Fibroblast of lung (primary cell): ENCODE measurements at regions not wholly inside any gene's neighbourhood (a gene's known extent, or its start where the extent isn't known, plus 50 kb on each side); places are given as distances from the start of the nearest gene placed in this dataset.

Source experiments
- DNase-seq, 2 donors: peaks; one replicate each; pipeline versions ENCODE4 v3.0.0 to v3.0.0-alpha.2; 2010; ENCODE audit warnings: low read depth in 2 of 2
- H2AFZ ChIP-seq: 2 replicates; pipeline ENCODE4 v1.5.1; 2012; ENCODE audit warnings: low read length, control low read depth, inconsistent platforms
- H3K27ac ChIP-seq: 2 replicates; pipeline ENCODE4 v1.5.1; 2011; ENCODE audit warnings: low read length, control low read depth; ENCODE audit not compliant: insufficient read depth
- H3K27me3 ChIP-seq: 2 replicates; pipeline ENCODE4 v1.5.1; 2011; ENCODE audit warnings: mild to moderate bottlenecking, low read length; ENCODE audit not compliant: control insufficient read depth, insufficient read depth
- H3K36me3 ChIP-seq: 2 replicates; pipeline ENCODE4 v1.5.1; 2011; ENCODE audit warnings: low read length; ENCODE audit not compliant: control insufficient read depth, insufficient read depth
- H3K4me1 ChIP-seq: 2 replicates; pipeline ENCODE4 v1.5.1; 2011; ENCODE audit warnings: low read length; ENCODE audit not compliant: control insufficient read depth, insufficient read depth; ENCODE audit errors: extremely low read depth
- H3K4me2 ChIP-seq: 2 replicates; pipeline ENCODE4 v1.5.1; 2011; ENCODE audit warnings: low read length, control low read depth; ENCODE audit not compliant: insufficient read depth; ENCODE audit errors: extremely low read depth
- H3K4me3 ChIP-seq, 4 experiments: fragments of 200-600 bp in 1 of 4; sonication (generic) in 1 of 4; replicated peaks in 1 of 4; 2 replicates each; pipeline ENCODE4 v1.5.1; 2011 to 2016; ENCODE audit warnings: low read length in 4 of 4, low read depth in 3 of 4, mild to moderate bottlenecking in 3 of 4, control low read depth in 2 of 4, inconsistent platforms in 1 of 4, mixed read lengths in 1 of 4; ENCODE audit not compliant: insufficient read depth in 1 of 4; ENCODE audit errors: control extremely low read depth in 1 of 4
- H3K79me2 ChIP-seq: 2 replicates; pipeline ENCODE4 v1.5.1; 2012; ENCODE audit warnings: mild to moderate bottlenecking, low read length, inconsistent platforms; ENCODE audit not compliant: control insufficient read depth, insufficient read depth
- H3K9ac ChIP-seq: 2 replicates; pipeline ENCODE4 v1.5.1; 2011; ENCODE audit warnings: mild to moderate bottlenecking, low read length, control low read depth; ENCODE audit not compliant: insufficient read depth
- H3K9me3 ChIP-seq: 2 replicates; pipeline ENCODE4 v1.5.1; 2012; ENCODE audit warnings: low read depth, low read length; ENCODE audit not compliant: control insufficient read depth, insufficient read depth
- H4K20me1 ChIP-seq: 2 replicates; pipeline ENCODE4 v1.5.1; 2011; ENCODE audit warnings: low read length; ENCODE audit not compliant: control insufficient read depth, insufficient read depth; ENCODE audit errors: extremely low read depth
- EZH2 ChIP-seq: IDR thresholded peaks from 2 replicates; pipeline ENCODE4 v1.5.1; 2012; ENCODE audit warnings: low read length, control low read depth, mild to moderate bottlenecking; ENCODE audit errors: missing control alignments
- TF ChIP-seq, protein P1 (sequence below), 2 donors: IDR thresholded peaks in 1 of 2; conservative IDR thresholded peaks in 1 of 2; 1 replicate in 1 of 2; 2 replicates in 1 of 2; pipeline ENCODE4 v1.5.1; 2011 to 2012; ENCODE audit warnings: low read length in 2 of 2, control low read depth in 1 of 2, inconsistent platforms in 1 of 2, low read depth in 1 of 2, mild to moderate bottlenecking in 1 of 2

DNA sequence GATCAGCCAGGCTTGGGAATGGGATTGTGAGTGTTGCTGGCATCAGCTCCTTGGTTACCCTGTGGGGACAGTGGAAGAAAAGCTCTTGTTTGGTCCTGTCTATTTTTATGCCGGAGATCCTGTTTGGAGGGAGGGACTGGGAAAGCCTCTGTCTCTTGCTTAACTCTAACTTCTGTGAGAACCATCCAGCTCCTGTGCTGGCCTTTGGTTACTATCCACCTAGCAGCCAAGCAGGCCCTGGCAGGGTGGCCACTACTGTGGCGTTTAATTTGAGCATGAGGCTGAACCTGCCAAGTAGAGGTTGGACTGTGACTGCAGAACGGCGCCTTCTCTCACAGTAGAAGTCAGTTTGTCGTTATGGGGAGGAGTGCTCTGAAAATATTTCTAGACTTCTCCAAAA lies 193.3 kb downstream of the UTRN start:
- Histone ChIP-seq H3K9me3 (no peaks in the 10 kb centered on the region), H3K36me3 (no peaks in the 10 kb centered on the region), H3K9ac (no peak overlapping the region), H3K4me1 (no peaks in the 10 kb centered on the region), H2AFZ (no peak overlapping the region), H3K27ac (no peak overlapping the region), H3K4me3 (no peak overlapping the region), H4K20me1 (no peaks in the 10 kb centered on the region), H3K4me2 (no peak overlapping the region), H3K79me2 (no peaks in the 10 kb centered on the region), H3K27me3 (no peaks in the 10 kb centered on the region)
- no peak for TF ChIP-seq EZH2
- TF ChIP-seq, protein P1, sequence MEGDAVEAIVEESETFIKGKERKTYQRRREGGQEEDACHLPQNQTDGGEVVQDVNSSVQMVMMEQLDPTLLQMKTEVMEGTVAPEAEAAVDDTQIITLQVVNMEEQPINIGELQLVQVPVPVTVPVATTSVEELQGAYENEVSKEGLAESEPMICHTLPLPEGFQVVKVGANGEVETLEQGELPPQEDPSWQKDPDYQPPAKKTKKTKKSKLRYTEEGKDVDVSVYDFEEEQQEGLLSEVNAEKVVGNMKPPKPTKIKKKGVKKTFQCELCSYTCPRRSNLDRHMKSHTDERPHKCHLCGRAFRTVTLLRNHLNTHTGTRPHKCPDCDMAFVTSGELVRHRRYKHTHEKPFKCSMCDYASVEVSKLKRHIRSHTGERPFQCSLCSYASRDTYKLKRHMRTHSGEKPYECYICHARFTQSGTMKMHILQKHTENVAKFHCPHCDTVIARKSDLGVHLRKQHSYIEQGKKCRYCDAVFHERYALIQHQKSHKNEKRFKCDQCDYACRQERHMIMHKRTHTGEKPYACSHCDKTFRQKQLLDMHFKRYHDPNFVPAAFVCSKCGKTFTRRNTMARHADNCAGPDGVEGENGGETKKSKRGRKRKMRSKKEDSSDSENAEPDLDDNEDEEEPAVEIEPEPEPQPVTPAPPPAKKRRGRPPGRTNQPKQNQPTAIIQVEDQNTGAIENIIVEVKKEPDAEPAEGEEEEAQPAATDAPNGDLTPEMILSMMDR (conservative IDR thresholded peaks at IDR 0.05 in 1 of 2, IDR thresholded peaks at IDR 0.05 in 1 of 2; ENCODE audit: low read depth in 1 of 2, low read length in 2 of 2): no peak
- no peak for DNase-seq

DNA sequence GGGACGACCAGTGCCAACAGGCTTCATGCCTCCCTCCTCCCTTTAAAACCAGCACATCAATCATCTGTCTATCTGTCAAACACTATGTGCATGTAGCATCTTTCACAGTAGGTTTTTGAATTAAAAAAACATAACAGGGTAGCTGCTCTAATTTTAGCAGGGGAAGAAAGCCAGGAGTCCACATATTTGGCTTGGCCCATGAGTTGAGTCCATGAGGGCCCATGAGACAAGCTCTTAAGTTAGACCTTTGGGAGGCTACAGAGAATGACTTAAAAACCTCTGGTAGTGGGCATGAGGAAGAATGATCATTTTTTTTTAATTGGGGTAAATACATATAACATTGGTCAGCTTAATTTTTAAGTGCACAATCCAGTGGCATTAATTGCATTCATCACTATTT lies 194.9 kb downstream of the UTRN start:
- no peaks in the 10 kb centered on the region for H3K4me1 ChIP-seq
- no peaks in the 10 kb centered on the region for H3K36me3 ChIP-seq
- H3K79me2 ChIP-seq: no peaks in the 10 kb centered on the region
- H3K4me2 ChIP-seq: no peak overlapping the region
- no peak for TF ChIP-seq EZH2
- TF ChIP-seq, protein P1 (conservative IDR thresholded peaks at IDR 0.05 in 1 of 2, IDR thresholded peaks at IDR 0.05 in 1 of 2; ENCODE audit: low read depth in 1 of 2, low read length in 2 of 2): no peak
- no peaks in the 10 kb centered on the region for H3K9me3 ChIP-seq
- DNase-seq: no peak
- no peak overlapping the region for H3K27ac ChIP-seq
- no peaks in the 10 kb centered on the region for H4K20me1 ChIP-seq
- no peak overlapping the region for H3K4me3 ChIP-seq
- H3K27me3 ChIP-seq: no peaks in the 10 kb centered on the region
- no peak overlapping the region for H2AFZ ChIP-seq
- H3K9ac ChIP-seq: no peak overlapping the region

DNA sequence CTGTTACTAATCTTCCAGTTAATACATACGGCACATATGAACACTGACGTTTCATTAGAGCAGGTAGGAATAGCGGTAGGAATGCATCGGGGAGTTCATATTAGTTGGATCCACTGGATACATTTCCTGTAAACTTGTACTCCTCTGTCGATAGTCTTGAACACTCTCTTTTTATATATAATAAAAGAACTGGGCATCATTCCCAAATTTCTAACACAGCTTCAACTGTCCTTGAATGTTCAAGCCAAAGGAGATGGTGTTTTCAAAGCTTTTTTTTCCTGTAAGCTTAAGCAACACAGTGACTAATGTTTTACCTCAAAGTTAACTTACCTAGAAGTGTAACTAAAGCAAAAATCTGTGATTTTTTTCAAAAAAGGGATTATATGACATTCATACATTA lies 195.3 kb downstream of the UTRN start:
- no peaks in the 10 kb centered on the region for H3K9me3 ChIP-seq
- peak in 1 of 2 donors; percentile 17 for DNase-seq
- TF ChIP-seq, protein P1 (conservative IDR thresholded peaks at IDR 0.05 in 1 of 2, IDR thresholded peaks at IDR 0.05 in 1 of 2; ENCODE audit: low read depth in 1 of 2, low read length in 2 of 2): no peak
- no peak for TF ChIP-seq EZH2
- H3K36me3 ChIP-seq: no peaks in the 10 kb centered on the region
- H3K27ac ChIP-seq: no peak overlapping the region
- no peaks in the 10 kb centered on the region for H3K4me1 ChIP-seq
- no peak overlapping the region for H2AFZ ChIP-seq
- no peak overlapping the region for H3K4me2 ChIP-seq
- H3K9ac ChIP-seq: no peak overlapping the region
- no peaks in the 10 kb centered on the region for H4K20me1 ChIP-seq
- no peaks in the 10 kb centered on the region for H3K27me3 ChIP-seq
- H3K4me3 ChIP-seq: no peak overlapping the region
- no peaks in the 10 kb centered on the region for H3K79me2 ChIP-seq
